ENCODE measurements at regions not wholly inside any gene's neighbourhood (a gene's known extent, or its start where the extent isn't known, plus 50 kb on each side); places are given as distances from the start of the nearest gene placed in this dataset.

DNA sequence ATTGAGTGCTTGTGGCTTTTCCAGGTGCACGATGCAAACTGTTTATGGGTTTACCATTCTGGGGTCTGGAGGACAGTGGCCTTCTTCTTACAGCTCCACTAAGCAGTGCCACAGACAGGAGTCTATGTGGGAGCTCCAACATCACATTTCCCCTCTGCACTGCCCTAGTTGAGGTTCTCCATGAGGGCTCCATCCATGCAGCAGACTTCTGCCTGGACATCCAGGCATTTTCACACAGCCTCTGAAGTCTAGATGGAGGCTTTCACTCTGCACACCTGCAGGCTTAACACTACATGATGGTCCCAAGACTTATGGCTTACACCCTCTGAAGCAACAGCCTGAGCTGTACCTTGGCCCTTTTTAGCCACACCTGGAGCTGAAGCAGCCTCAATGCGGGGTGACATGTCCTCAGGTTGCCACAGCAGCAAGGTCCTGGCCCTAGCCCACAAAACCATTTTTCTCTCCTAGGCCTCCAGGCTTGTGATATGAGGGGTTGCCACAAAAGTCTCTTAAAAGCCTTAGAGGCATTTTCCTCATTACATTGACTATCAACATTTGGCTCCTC lies 552.2 kb downstream of the TFAP2A start:
- Histone ChIP-seq H3K9me1 (ENCODE audit: insufficient read depth, low read length) (no peaks in the 10 kb centered on the region), H4K8ac (ENCODE audit: low read depth in 2 of 2, low read length in 2 of 2) (no peak overlapping the region), H3K4me2 (ENCODE audit: low read depth, low read length) (no peak overlapping the region), H4K5ac (ENCODE audit: low read depth, low read length) (no peak overlapping the region), H3K36me3 (ENCODE audit: control insufficient read depth, insufficient read depth, low read length) (no peaks in the 10 kb centered on the region), H3K27ac (ENCODE audit: insufficient read depth, low read length) (no peak overlapping the region), H3K9ac (ENCODE audit: low read depth, low read length) (no peak overlapping the region), H2AFZ (replicated peaks; ENCODE audit: low read length, poor library complexity) (no peak overlapping the region), H3K79me1 (ENCODE audit: low read depth in 1 of 2, low read length in 2 of 2) (no peaks in the 10 kb centered on the region), H2BK5ac (ENCODE audit: low read depth, low read length, poor library complexity, severe bottlenecking) (no peak overlapping the region), H3K4ac (ENCODE audit: low read depth, low read length) (no peak overlapping the region), H4K91ac (ENCODE audit: insufficient read depth, low read depth, low read length) (no peak overlapping the region), H2BK15ac (ENCODE audit: low read depth, low read length) (no peak overlapping the region), H3K4me3 (ENCODE audit: insufficient read depth, low read depth, low read length) (no peak overlapping the region), H3K9me3 (ENCODE audit: control insufficient read depth, insufficient read depth, low read length) (peaks cover 10% of the 10 kb centered on the region), H3K56ac (ENCODE audit: extremely low read depth, insufficient read depth, low read length) (no peak overlapping the region), H3K4me1 (ENCODE audit: control insufficient read depth, insufficient read depth, low read length) (no peaks in the 10 kb centered on the region), H4K20me1 (ENCODE audit: insufficient read depth, low read length) (no peaks in the 10 kb centered on the region), H2AK5ac (ENCODE audit: low read depth, low read length) (no peak overlapping the region), H2BK20ac (ENCODE audit: low read depth, low read length) (no peak overlapping the region), H2BK120ac (ENCODE audit: low read depth, low read length) (no peak overlapping the region), H3K18ac (ENCODE audit: low read depth, low read length) (no peak overlapping the region), H2AK9ac (replicated peaks; ENCODE audit: low read depth, low read length, poor library complexity) (no peak overlapping the region), H3K23ac (ENCODE audit: low read depth, low read length) (no peak overlapping the region), H3K27me3 (ENCODE audit: control insufficient read depth, insufficient read depth, low read length) (no peaks in the 10 kb centered on the region), H3K14ac (replicated peaks; ENCODE audit: low read depth, low read length) (no peak overlapping the region)
- DNase-seq, result no peak
- no TSS peak for BruUV-seq (replicated peaks)
- no peak for ATAC-seq (ENCODE audit: low read depth)
- ChIA-PET POLR2A (ENCODE audit: unreplicated experiment) (no interaction called here), CTCF (no interaction called here)
- in situ Hi-C loops (cut with MboI; ENCODE audit: low sequenced_read_pairs) (no loop called here), intact Hi-C loops (cut with micrococcal nuclease) (no loop called here), dilution Hi-C loops (cut with HindIII; ENCODE audit: low sequenced_read_pairs, unreplicated experiment) (no loop called here)
- no peak for TF ChIP-seq RAD21 (IDR thresholded peaks at IDR 0.05; ENCODE audit: low read length)
- TF ChIP-seq CHD1 (IDR thresholded peaks at IDR 0.05; ENCODE audit: low read depth, low read length), result no peak
- TF ChIP-seq, protein P1, sequence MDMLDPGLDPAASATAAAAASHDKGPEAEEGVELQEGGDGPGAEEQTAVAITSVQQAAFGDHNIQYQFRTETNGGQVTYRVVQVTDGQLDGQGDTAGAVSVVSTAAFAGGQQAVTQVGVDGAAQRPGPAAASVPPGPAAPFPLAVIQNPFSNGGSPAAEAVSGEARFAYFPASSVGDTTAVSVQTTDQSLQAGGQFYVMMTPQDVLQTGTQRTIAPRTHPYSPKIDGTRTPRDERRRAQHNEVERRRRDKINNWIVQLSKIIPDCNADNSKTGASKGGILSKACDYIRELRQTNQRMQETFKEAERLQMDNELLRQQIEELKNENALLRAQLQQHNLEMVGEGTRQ (IDR thresholded peaks at IDR 0.05; ENCODE audit: low read depth, low read length), result no peak
- no peak for TF ChIP-seq BHLHE40 (IDR thresholded peaks at IDR 0.05; ENCODE audit: low read depth, low read length)
- no peak for TF ChIP-seq MAZ (IDR thresholded peaks at IDR 0.05; ENCODE audit: borderline replicate concordance, low read depth, low read length)
- no peak for TF ChIP-seq NFE2L2 (IDR thresholded peaks at IDR 0.05; ENCODE audit: low read depth, low read length)
- TF ChIP-seq MXI1 (IDR thresholded peaks at IDR 0.05; ENCODE audit: borderline replicate concordance, low read depth, low read length), result no peak
- TF ChIP-seq, protein P2, sequence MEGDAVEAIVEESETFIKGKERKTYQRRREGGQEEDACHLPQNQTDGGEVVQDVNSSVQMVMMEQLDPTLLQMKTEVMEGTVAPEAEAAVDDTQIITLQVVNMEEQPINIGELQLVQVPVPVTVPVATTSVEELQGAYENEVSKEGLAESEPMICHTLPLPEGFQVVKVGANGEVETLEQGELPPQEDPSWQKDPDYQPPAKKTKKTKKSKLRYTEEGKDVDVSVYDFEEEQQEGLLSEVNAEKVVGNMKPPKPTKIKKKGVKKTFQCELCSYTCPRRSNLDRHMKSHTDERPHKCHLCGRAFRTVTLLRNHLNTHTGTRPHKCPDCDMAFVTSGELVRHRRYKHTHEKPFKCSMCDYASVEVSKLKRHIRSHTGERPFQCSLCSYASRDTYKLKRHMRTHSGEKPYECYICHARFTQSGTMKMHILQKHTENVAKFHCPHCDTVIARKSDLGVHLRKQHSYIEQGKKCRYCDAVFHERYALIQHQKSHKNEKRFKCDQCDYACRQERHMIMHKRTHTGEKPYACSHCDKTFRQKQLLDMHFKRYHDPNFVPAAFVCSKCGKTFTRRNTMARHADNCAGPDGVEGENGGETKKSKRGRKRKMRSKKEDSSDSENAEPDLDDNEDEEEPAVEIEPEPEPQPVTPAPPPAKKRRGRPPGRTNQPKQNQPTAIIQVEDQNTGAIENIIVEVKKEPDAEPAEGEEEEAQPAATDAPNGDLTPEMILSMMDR (conservative IDR thresholded peaks at IDR 0.05; ENCODE audit: low read depth, low read length), result no peak
- no peak for TF ChIP-seq RFX5 (IDR thresholded peaks at IDR 0.05; ENCODE audit: low read depth, low read length)
- TF ChIP-seq MAFK (IDR thresholded peaks at IDR 0.05; ENCODE audit: low read depth, low read length), result no peak
- no peak for TF ChIP-seq FOS (IDR thresholded peaks at IDR 0.05; ENCODE audit: low read depth, low read length)
- TF ChIP-seq POLR2A (IDR thresholded peaks at IDR 0.05; ENCODE audit: low read depth, low read length), result no peak
- TF ChIP-seq, protein P3, sequence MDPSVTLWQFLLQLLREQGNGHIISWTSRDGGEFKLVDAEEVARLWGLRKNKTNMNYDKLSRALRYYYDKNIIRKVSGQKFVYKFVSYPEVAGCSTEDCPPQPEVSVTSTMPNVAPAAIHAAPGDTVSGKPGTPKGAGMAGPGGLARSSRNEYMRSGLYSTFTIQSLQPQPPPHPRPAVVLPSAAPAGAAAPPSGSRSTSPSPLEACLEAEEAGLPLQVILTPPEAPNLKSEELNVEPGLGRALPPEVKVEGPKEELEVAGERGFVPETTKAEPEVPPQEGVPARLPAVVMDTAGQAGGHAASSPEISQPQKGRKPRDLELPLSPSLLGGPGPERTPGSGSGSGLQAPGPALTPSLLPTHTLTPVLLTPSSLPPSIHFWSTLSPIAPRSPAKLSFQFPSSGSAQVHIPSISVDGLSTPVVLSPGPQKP (IDR thresholded peaks at IDR 0.05; ENCODE audit: borderline replicate concordance, low read depth, low read length), result no peak
- no peak for TF ChIP-seq RCOR1 (IDR thresholded peaks at IDR 0.05; ENCODE audit: insufficient replicate concordance, low read length)
- no peak for TF ChIP-seq CEBPB (IDR thresholded peaks at IDR 0.05; ENCODE audit: low read depth, low read length)
- TF ChIP-seq SMC3 (IDR thresholded peaks at IDR 0.05; ENCODE audit: low read depth, low read length), result no peak
- WGBS, 2 experiments (ENCODE audit: extremely low coverage in 2 of 2, insufficient read length in 1 of 2), result 33% methylated on average over 1 of the region's 2 CpGs; no CpG with 5 or more reads in 1 of the 2 experiments
